H7 (cell line): ENCODE measurements at regions not wholly inside any gene's neighbourhood (a gene's known extent, or its start where the extent isn't known, plus 50 kb on each side); places are given as distances from the start of the nearest gene placed in this dataset.

Experiments used
- DNase-seq: peaks from one replicate; pipeline ENCODE4 v3.0.0; 2012
- H3K27me3 ChIP-seq: 2 replicates; pipeline ENCODE4 v1.6.0; 2011; ENCODE audit warnings: mild to moderate bottlenecking, low read length; ENCODE audit not compliant: control insufficient read depth, insufficient read depth
- H3K36me3 ChIP-seq: replicated peaks from 2 replicates; pipeline ENCODE4 v1.5.1; 2011; ENCODE audit warnings: low read length; ENCODE audit not compliant: control insufficient read depth, insufficient read depth
- H3K4me3 ChIP-seq: 2 replicates; pipeline ENCODE4 v1.5.1; 2011; ENCODE audit warnings: low read depth, mild to moderate bottlenecking, control low read depth, low read length, moderate library complexity; ENCODE audit not compliant: insufficient read depth

- Histone ChIP-seq H3K36me3 (no peaks in the 10 kb centered on the region), H3K27me3 (no peaks in the 10 kb centered on the region), H3K4me3 (no peak overlapping the region)
- no peak for DNase-seq
These were observed 188.6 kb downstream of the CXCL12 start for GRCh38 chr10:44196336-44196735.

GRCh38 chr10:44196008-44196320 lies 188.9 kb downstream of the CXCL12 start:
- no peak overlapping the region for H3K4me3 ChIP-seq
- no peaks in the 10 kb centered on the region for H3K36me3 ChIP-seq
- DNase-seq, result no peak
- no peaks in the 10 kb centered on the region for H3K27me3 ChIP-seq

GRCh38 chr10:44195112-44196007 lies 189.5 kb downstream of the CXCL12 start:
- Histone ChIP-seq H3K27me3 (no peaks in the 10 kb centered on the region), H3K36me3 (no peaks in the 10 kb centered on the region), H3K4me3 (no peak overlapping the region)
- DNase-seq, result no peak

- no peaks in the 10 kb centered on the region for H3K27me3 ChIP-seq
- no peaks in the 10 kb centered on the region for H3K36me3 ChIP-seq
- DNase-seq, result no peak
- no peak overlapping the region for H3K4me3 ChIP-seq
These were observed 190.5 kb downstream of the CXCL12 start for GRCh38 chr10:44194435-44194834.

- H3K36me3 ChIP-seq, result no peaks in the 10 kb centered on the region
- no peaks in the 10 kb centered on the region for H3K27me3 ChIP-seq
- no peak for DNase-seq
- H3K4me3 ChIP-seq, result no peak overlapping the region
These were observed 191.2 kb downstream of the CXCL12 start for GRCh38 chr10:44193567-44194220.

DNA sequence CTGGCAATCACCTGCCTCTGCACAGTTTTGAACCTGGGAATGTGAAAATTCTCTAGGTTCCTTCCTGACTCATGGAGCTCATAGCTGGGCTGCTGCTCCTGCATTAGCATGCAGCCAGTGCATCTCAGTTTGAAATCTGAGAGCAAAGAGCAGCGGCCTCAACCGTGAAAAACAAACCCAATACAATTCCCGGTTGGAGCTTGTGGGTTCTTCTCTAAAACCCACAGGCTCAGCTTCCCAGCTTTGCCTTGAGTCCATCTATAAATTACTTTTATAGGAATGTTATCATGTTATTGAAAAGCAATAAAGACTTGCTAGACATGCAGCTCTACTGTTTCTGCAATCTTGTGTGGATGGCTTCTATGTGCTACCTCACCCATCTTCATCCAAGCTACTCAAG lies 191.7 kb downstream of the CXCL12 start:
- no peaks in the 10 kb centered on the region for H3K27me3 ChIP-seq
- H3K36me3 ChIP-seq, result no peaks in the 10 kb centered on the region
- no peak for DNase-seq
- H3K4me3 ChIP-seq, result no peak overlapping the region

DNA sequence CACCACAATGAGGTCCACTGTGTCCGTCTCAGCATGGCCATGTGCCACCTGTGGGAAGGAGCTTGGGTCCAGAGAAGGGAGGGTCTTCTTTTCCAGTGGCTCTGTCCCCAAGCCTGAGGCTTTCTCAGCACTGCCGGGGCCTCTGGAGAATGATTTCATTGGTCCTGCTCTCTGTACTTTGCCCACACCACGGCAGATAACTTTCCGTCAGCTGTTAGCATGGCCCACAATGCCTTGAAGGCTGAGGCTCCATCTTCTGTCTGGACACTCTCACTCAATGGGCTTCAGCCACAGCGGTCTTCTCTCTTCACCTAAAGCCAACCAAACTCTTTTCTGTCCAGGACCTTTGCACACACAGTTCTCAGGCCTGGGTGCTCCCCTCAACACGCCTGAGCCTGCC lies 192.5 kb downstream of the CXCL12 start:
- H3K4me3 ChIP-seq, result no peak overlapping the region
- DNase-seq, result no peak
- no peaks in the 10 kb centered on the region for H3K36me3 ChIP-seq
- H3K27me3 ChIP-seq, result no peaks in the 10 kb centered on the region

GRCh38 chr10:44190541-44190940 lies 194.4 kb downstream of the CXCL12 start:
- H3K36me3 ChIP-seq, result no peaks in the 10 kb centered on the region
- H3K27me3 ChIP-seq, result no peaks in the 10 kb centered on the region
- H3K4me3 ChIP-seq, result no peak overlapping the region
- DNase-seq, result no peak

DNA sequence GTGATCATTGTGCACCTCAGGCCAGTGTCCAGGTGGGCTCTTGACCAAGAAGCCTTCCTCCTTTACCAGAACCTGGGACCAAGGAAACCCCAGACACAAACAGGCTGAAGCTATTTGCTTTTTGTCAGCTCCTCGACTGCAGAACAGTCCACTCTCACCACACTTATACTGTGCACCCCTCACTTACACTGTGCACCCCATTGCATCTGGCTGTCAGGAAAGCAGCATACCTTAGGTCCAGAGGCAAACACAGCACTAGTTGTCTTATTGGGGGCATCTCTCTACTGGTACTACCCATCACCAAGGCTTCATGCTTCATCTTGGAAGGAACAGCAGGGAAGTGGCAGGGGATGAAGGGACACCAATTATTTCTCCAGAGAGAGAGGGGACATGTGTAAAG lies 198.1 kb downstream of the CXCL12 start:
- Histone ChIP-seq H3K36me3 (no peaks in the 10 kb centered on the region), H3K4me3 (no peak overlapping the region), H3K27me3 (no peaks in the 10 kb centered on the region)
- DNase-seq, result no peak

DNA sequence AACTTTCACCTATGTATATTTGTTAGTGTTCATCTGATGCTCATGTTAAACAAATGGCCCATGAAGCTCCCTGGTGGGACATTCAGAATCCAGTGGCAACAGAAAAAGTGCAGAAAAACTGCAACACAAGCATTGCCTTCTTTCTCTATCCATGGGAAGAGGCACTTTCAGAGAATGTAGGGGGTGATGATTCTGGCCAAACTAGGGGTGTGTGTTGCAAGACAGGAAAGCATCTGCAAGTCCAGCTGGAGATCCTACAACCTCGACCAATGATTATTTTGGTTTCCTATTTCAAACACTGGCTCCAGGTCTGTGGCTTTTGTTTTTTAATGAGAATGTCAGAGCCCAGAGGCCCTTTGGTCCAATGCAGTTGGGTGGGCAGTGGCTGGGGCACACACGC lies 198.7 kb downstream of the CXCL12 start:
- Histone ChIP-seq H3K36me3 (no peaks in the 10 kb centered on the region), H3K27me3 (no peaks in the 10 kb centered on the region), H3K4me3 (no peak overlapping the region)
- no peak for DNase-seq

GRCh38 chr10:44185315-44185666 lies 199.6 kb downstream of the CXCL12 start:
- no peak overlapping the region for H3K4me3 ChIP-seq
- no peaks in the 10 kb centered on the region for H3K27me3 ChIP-seq
- no peaks in the 10 kb centered on the region for H3K36me3 ChIP-seq
- DNase-seq, result no peak

GRCh38 chr10:44184633-44185314 lies 200.1 kb downstream of the CXCL12 start:
- no peak overlapping the region for H3K4me3 ChIP-seq
- H3K27me3 ChIP-seq, result no peaks in the 10 kb centered on the region
- no peak for DNase-seq
- H3K36me3 ChIP-seq, result no peaks in the 10 kb centered on the region

- DNase-seq, result no peak
- Histone ChIP-seq H3K27me3 (no peaks in the 10 kb centered on the region), H3K4me3 (no peak overlapping the region), H3K36me3 (no peaks in the 10 kb centered on the region)
These were observed 200.9 kb downstream of the CXCL12 start for GRCh38 chr10:44183667-44184632.

GRCh38 chr10:44182909-44183308 lies 202.0 kb downstream of the CXCL12 start:
- no peak for DNase-seq
- Histone ChIP-seq H3K4me3 (no peak overlapping the region), H3K36me3 (no peaks in the 10 kb centered on the region), H3K27me3 (no peaks in the 10 kb centered on the region)
